Stimulated activated naive B cell treated with anti-CD40 and anti-IgM and Interleukin-4, amounts not matched to agents 10 μg/mL and 1 μg/mL and 100 μg/mL, for 72 hours (primary cell): ENCODE measurements at regions not wholly inside any gene's neighbourhood (a gene's known extent, or its start where the extent isn't known, plus 50 kb on each side); places are given as distances from the start of the nearest gene placed in this dataset.

Experiments
- ATAC-seq, 2 donors: fragments of 150-1000 bp; cut with Tn5 transposase; replicated peaks; 2 replicates each; pipeline ENCODE4 v1.10.0; 2021; ENCODE audit warnings: moderate library complexity in 1 of 2
- DNase-seq: peaks from one replicate; pipeline ENCODE4 v3.0.0; 2021
- H3K27ac Mint-ChIP-seq: one replicate; pipeline ENCODE4 v1.8.0; 2022; ENCODE audit warnings: mild to moderate bottlenecking, mixed read lengths
- H3K27me3 Mint-ChIP-seq, 2 donors: one replicate each; pipeline ENCODE4 v1.8.0; 2022; ENCODE audit warnings: mixed read lengths in 2 of 2
- H3K36me3 Mint-ChIP-seq, 2 donors: one replicate each; pipeline ENCODE4 v1.8.0; 2022; ENCODE audit warnings: mixed read lengths in 2 of 2, mild to moderate bottlenecking in 1 of 2
- H3K4me1 Mint-ChIP-seq, 2 donors: one replicate each; pipeline ENCODE4 v1.8.0; 2022; ENCODE audit warnings: mixed read lengths in 2 of 2, mild to moderate bottlenecking in 1 of 2
- H3K4me3 Mint-ChIP-seq, 2 donors: one replicate each; pipeline ENCODE4 v1.8.0; 2022; ENCODE audit warnings: mild to moderate bottlenecking in 2 of 2, mixed read lengths in 2 of 2, moderate library complexity in 1 of 2
- H3K9me3 Mint-ChIP-seq, 2 donors: one replicate each; pipeline ENCODE4 v1.8.0; 2022; ENCODE audit warnings: mixed read lengths in 2 of 2, mild to moderate bottlenecking in 1 of 2

GRCh38 chr5:147051193-147051592, 172.6 kb upstream of the PPP2R2B start:
- no peak for DNase-seq
- H3K9me3 Mint-ChIP-seq = no peaks in the 10 kb centered on the region

GRCh38 chr5:147052519-147052918, 174.0 kb upstream of the PPP2R2B start:
- no peak for DNase-seq

More at GRCh38 chr5:147051193-147051592, 172.6 kb upstream of the PPP2R2B start:
- ATAC-seq = no peak
- H3K27me3 Mint-ChIP-seq = no peaks in the 10 kb centered on the region
- no peak overlapping the region for H3K4me3 Mint-ChIP-seq
- no peaks in the 10 kb centered on the region for H3K4me1 Mint-ChIP-seq
- H3K36me3 Mint-ChIP-seq = no peaks in the 10 kb centered on the region
- H3K27ac Mint-ChIP-seq = no peak overlapping the region

GRCh38 chr5:147055089-147055826, 176.7 kb upstream of the PPP2R2B start:
- ATAC-seq = no peak

More at GRCh38 chr5:147052519-147052918, 174.0 kb upstream of the PPP2R2B start:
- ATAC-seq = no peak
- H3K4me1 Mint-ChIP-seq = no peaks in the 10 kb centered on the region
- H3K9me3 Mint-ChIP-seq = no peaks in the 10 kb centered on the region
- H3K27ac Mint-ChIP-seq = no peak overlapping the region
- no peaks in the 10 kb centered on the region for H3K36me3 Mint-ChIP-seq
- no peak overlapping the region for H3K4me3 Mint-ChIP-seq
- H3K27me3 Mint-ChIP-seq = no peaks in the 10 kb centered on the region

GRCh38 chr5:147055850-147056566, 177.5 kb upstream of the PPP2R2B start:
- Mint-ChIP-seq H3K27ac (no peak overlapping the region), H3K27me3 (no peaks in the 10 kb centered on the region), H3K9me3 (no peaks in the 10 kb centered on the region), H3K4me3 (no peak overlapping the region), H3K4me1 (no peaks in the 10 kb centered on the region), H3K36me3 (no peaks in the 10 kb centered on the region)
- DNase-seq (no peak), ATAC-seq (no peak)

More at GRCh38 chr5:147055089-147055826, 176.7 kb upstream of the PPP2R2B start:
- Mint-ChIP-seq H3K4me1 (no peaks in the 10 kb centered on the region), H3K9me3 (no peaks in the 10 kb centered on the region), H3K27ac (no peak overlapping the region), H3K36me3 (no peaks in the 10 kb centered on the region), H3K4me3 (no peak overlapping the region), H3K27me3 (no peaks in the 10 kb centered on the region)
- no peak for DNase-seq

- no peaks in the 10 kb centered on the region for H3K9me3 Mint-ChIP-seq
- ATAC-seq (no peak), DNase-seq (no peak)
- no peaks in the 10 kb centered on the region for H3K36me3 Mint-ChIP-seq
- no peak overlapping the region for H3K4me3 Mint-ChIP-seq
- H3K27ac Mint-ChIP-seq = no peak overlapping the region
- no peaks in the 10 kb centered on the region for H3K4me1 Mint-ChIP-seq
- H3K27me3 Mint-ChIP-seq = no peaks in the 10 kb centered on the region
Measured at GRCh38 chr5:147057051-147057450, 177.8 kb upstream of the STK32A start.

DNA sequence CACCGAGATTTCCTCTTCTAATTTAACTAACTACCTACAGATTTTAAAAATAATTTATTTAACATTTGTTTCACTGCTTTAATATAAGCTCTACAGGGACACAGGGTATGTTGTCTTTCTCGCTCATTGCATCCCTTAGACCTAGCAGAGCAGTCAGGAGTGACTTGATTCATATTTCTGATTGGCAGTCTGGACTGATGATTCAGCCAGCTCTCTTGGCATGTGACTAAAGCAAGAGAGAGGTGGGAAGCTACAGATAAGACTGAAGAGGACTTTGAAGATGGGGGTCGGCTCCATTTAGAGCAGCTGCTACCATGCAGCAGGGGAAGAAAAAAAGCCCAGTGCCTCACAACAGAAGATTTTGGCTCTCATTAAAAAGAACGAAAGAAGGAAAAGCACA, 173.4 kb upstream of the STK32A start:
- Mint-ChIP-seq H3K36me3 (no peaks in the 10 kb centered on the region), H3K4me3 (no peak overlapping the region), H3K27ac (no peak overlapping the region), H3K27me3 (no peaks in the 10 kb centered on the region), H3K9me3 (no peaks in the 10 kb centered on the region), H3K4me1 (no peaks in the 10 kb centered on the region)
- ATAC-seq (no peak), DNase-seq (no peak)

GRCh38 chr5:147062427-147062826, 172.4 kb upstream of the STK32A start:
- Mint-ChIP-seq H3K9me3 (peaks cover 0 to 4% of the 10 kb centered on the region in 2 donors), H3K27ac (no peak overlapping the region), H3K4me3 (no peak overlapping the region), H3K4me1 (no peaks in the 10 kb centered on the region), H3K27me3 (no peaks in the 10 kb centered on the region), H3K36me3 (no peaks in the 10 kb centered on the region)
- ATAC-seq (no peak), DNase-seq (no peak)

DNA sequence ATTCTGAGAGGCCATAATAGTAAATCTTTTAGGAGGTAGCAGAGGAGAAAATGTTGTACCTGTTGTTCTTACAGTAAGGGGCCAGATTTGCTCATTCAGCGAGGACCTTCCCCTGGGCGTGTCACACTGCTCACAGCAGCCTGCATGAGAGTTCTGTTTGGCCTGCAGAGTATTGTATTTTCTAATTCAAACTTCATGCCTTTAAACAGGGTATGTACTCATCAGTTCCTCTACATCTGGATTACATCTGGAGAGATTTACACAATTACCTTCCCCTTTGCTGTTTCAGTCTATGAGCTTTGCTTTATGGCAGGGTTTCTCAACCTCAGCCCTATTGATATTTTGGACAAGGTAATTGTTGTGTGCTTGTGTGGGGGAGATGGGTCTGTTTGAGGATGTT, 170.9 kb upstream of the STK32A start:
- ATAC-seq (no peak), DNase-seq (no peak)
- H3K27me3 Mint-ChIP-seq = no peaks in the 10 kb centered on the region
- no peaks in the 10 kb centered on the region for H3K36me3 Mint-ChIP-seq
- no peak overlapping the region for H3K27ac Mint-ChIP-seq
- no peaks in the 10 kb centered on the region for H3K4me1 Mint-ChIP-seq
- H3K9me3 Mint-ChIP-seq = peaks cover 0 to 4% of the 10 kb centered on the region in 2 donors
- H3K4me3 Mint-ChIP-seq = no peak overlapping the region

GRCh38 chr5:147065071-147065470, 169.8 kb upstream of the STK32A start:
- H3K36me3 Mint-ChIP-seq = no peaks in the 10 kb centered on the region
- no peak for DNase-seq
- no peak overlapping the region for H3K4me3 Mint-ChIP-seq
- no peaks in the 10 kb centered on the region for H3K27me3 Mint-ChIP-seq
- H3K4me1 Mint-ChIP-seq = no peaks in the 10 kb centered on the region
- ATAC-seq = no peak
- no peak overlapping the region for H3K27ac Mint-ChIP-seq
- H3K9me3 Mint-ChIP-seq = peaks cover 0 to 4% of the 10 kb centered on the region in 2 donors

DNA sequence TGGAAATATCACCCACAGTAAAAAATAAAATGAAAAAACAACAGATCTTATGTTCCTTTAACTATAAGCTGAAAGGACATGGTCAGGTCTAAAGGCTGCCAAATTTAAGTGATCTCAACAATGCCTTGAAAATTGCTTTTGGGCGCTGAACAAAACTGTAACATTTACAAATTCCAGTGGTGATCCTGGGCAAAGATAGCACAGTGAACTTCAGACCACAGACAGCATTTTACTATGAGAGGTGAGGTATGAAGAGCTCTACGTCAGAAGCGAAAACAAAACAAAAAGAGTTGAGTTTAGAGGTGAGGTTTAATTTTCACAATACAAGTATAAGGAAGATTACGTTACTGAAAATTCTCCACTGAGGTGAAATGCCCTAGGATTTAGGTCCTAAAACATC, 165.8 kb upstream of the STK32A start:
- Mint-ChIP-seq H3K4me3 (no peak overlapping the region), H3K9me3 (peaks cover 0 to 4% of the 10 kb centered on the region in 2 donors), H3K27me3 (no peaks in the 10 kb centered on the region), H3K36me3 (no peaks in the 10 kb centered on the region), H3K27ac (no peak overlapping the region), H3K4me1 (no peaks in the 10 kb centered on the region)
- DNase-seq (no peak), ATAC-seq (no peak)

GRCh38 chr5:147072622-147073021, 162.2 kb upstream of the STK32A start:
- H3K36me3 Mint-ChIP-seq = no peaks in the 10 kb centered on the region
- ATAC-seq = no peak
- no peaks in the 10 kb centered on the region for H3K27me3 Mint-ChIP-seq
- H3K27ac Mint-ChIP-seq = no peak overlapping the region
- no peaks in the 10 kb centered on the region for H3K9me3 Mint-ChIP-seq
- H3K4me3 Mint-ChIP-seq = no peak overlapping the region
- no peak for DNase-seq
- no peaks in the 10 kb centered on the region for H3K4me1 Mint-ChIP-seq

DNA sequence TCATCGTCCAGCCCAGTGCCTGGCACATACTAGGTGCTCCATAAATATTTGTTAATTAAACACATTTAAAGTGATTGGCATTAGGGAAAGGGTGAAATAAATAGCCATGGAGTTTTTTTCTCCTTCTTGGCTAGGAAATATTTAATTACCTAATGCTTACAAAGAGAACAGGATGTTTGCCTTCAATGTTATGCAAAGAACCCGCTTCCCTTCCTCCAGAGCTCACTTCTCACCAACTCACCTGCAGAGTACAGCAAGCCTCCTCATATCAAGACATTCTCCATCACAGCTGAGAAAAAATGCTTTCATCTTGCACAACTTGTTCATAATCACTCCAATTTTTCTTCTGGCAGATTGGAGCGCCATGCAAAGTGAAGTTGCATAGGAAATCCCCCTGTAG, 161.7 kb upstream of the STK32A start:
- Mint-ChIP-seq H3K9me3 (no peaks in the 10 kb centered on the region), H3K4me3 (no peak overlapping the region), H3K4me1 (no peaks in the 10 kb centered on the region), H3K27ac (no peak overlapping the region), H3K36me3 (no peaks in the 10 kb centered on the region), H3K27me3 (no peaks in the 10 kb centered on the region)
- ATAC-seq (no peak), DNase-seq (no peak)

GRCh38 chr5:147075187-147075586, 159.6 kb upstream of the STK32A start:
- no peaks in the 10 kb centered on the region for H3K4me1 Mint-ChIP-seq
- H3K4me3 Mint-ChIP-seq = no peak overlapping the region
- no peaks in the 10 kb centered on the region for H3K9me3 Mint-ChIP-seq
- ATAC-seq (no peak), DNase-seq (no peak)
- no peaks in the 10 kb centered on the region for H3K36me3 Mint-ChIP-seq
- no peaks in the 10 kb centered on the region for H3K27me3 Mint-ChIP-seq
- H3K27ac Mint-ChIP-seq = no peak overlapping the region

GRCh38 chr5:147080391-147080790, 154.4 kb upstream of the STK32A start:
- Mint-ChIP-seq H3K9me3 (no peaks in the 10 kb centered on the region), H3K36me3 (no peaks in the 10 kb centered on the region), H3K27ac (no peak overlapping the region), H3K27me3 (no peaks in the 10 kb centered on the region), H3K4me3 (no peak overlapping the region), H3K4me1 (no peaks in the 10 kb centered on the region)
- DNase-seq = no peak
- ATAC-seq = no peak

GRCh38 chr5:147081311-147081764, 153.5 kb upstream of the STK32A start:
- no peak overlapping the region for H3K4me3 Mint-ChIP-seq
- H3K36me3 Mint-ChIP-seq = no peaks in the 10 kb centered on the region

More at GRCh38 chr5:147081311-147081764, 153.5 kb upstream of the STK32A start:
- Mint-ChIP-seq H3K4me1 (no peaks in the 10 kb centered on the region), H3K9me3 (no peaks in the 10 kb centered on the region), H3K27me3 (no peaks in the 10 kb centered on the region), H3K27ac (no peak overlapping the region)
- ATAC-seq (no peak), DNase-seq (no peak)
